BLaER1 treated with 17β-estradiol and CSF1 and Interleukin-3, amounts not matched to agents 10 nM and 100 nM (cell line): ENCODE measurements at regions not wholly inside any gene's neighbourhood (a gene's known extent, or its start where the extent isn't known, plus 50 kb on each side); places are given as distances from the start of the nearest gene placed in this dataset.

Source experiments
- H3K27ac ChIP-seq, 11 experiments: shearing (Covaris generic); formaldehyde crosslinking; 2 replicates each; pipeline ENCODE4 v1.8.1; 2022
- H3K27me3 ChIP-seq, 11 experiments: shearing (Covaris generic); formaldehyde crosslinking; 2 replicates each; pipeline ENCODE4 v1.8.1; 2022
- H3K36me3 ChIP-seq, 11 experiments: shearing (Covaris generic); formaldehyde crosslinking; 2 replicates each; pipeline ENCODE4 v1.8.1; 2022
- H3K4me1 ChIP-seq, 10 experiments: shearing (Covaris generic); formaldehyde crosslinking; 2 replicates each; pipeline ENCODE4 v1.8.1; 2022
- H3K4me2 ChIP-seq, 11 experiments: shearing (Covaris generic); formaldehyde crosslinking; 2 replicates each; pipeline ENCODE4 v1.8.1; 2022
- H3K4me3 ChIP-seq, 10 experiments: shearing (Covaris generic); formaldehyde crosslinking; 2 replicates each; pipeline ENCODE4 v1.8.1; 2022
- H3K9ac ChIP-seq, 11 experiments: shearing (Covaris generic); formaldehyde crosslinking; 2 replicates each; pipeline ENCODE4 v1.8.1; 2022
- H3K9me3 ChIP-seq, 11 experiments: shearing (Covaris generic); formaldehyde crosslinking; replicated peaks in 1 of 11; 2 replicates each; pipeline ENCODE4 v1.8.1; 2022
- H4K20me1 ChIP-seq, 11 experiments: shearing (Covaris generic); formaldehyde crosslinking; 2 replicates each; pipeline ENCODE4 v1.8.1; 2022
- Cebpa-rat ChIP-seq, 11 experiments: shearing (Covaris generic); IDR thresholded peaks; 2 replicates each; pipeline ENCODE4 v1.8.1; 2022

DNA sequence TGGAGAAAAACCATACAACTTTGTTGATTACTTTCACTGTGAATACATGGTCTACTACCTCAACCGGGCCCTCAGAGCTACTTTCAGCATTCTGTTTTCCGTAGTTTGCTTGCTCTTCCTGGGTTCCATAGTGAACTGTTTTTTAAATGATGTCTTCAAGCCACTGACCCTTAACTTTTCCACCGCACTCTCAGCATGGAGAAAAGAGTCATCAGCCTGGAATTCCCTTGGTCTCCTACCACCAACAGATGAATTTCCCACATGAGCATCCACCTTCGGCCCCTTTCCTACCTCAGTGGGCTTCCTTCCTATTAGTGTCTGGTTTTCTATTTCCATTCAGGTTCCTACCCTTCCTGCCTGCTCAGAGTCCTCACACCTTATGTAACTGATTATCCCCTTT, 135.9 kb upstream of the ADAMTSL1 start:
- Histone ChIP-seq H3K27ac (no peak overlapping the region), H3K4me2 (no peak overlapping the region), H3K36me3 (no peaks in the 10 kb centered on the region), H3K9ac (no peak overlapping the region), H3K4me3 (no peak overlapping the region), H3K27me3 (no peaks in the 10 kb centered on the region), H3K4me1 (peaks cover 0 to 12% (median 0%) of the 10 kb centered on the region in 10 experiments; a peak in 6 of 20 replicates), H4K20me1 (no peaks in the 10 kb centered on the region), H3K9me3 (peaks cover 0 to 17% (median 9%) of the 10 kb centered on the region in 11 experiments; a peak in 13 of 22 replicates)
- TF ChIP-seq Cebpa-rat (IDR thresholded peaks at IDR 0.05): no peak

DNA sequence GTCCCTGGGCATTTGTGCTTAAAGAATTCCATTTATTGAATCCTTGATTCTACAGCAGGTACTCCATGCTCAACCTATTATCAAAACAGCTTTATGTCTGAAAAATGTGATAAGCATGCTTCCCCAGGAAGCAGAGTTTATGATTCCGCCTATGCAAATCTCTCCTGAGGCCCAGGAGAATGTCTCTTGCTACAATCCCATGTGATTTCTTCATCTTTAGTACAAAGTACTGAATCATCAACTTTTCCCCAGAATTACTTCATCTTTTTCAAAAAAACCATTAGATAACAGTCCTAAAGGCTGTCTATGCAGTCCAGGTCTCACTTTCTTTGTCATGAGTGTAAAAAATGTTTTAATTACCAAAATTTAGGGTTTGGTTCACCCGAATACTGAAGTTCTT, 130.2 kb upstream of the ADAMTSL1 start:
- Histone ChIP-seq H3K27ac (peak overlapping the region in 3 of 11 experiments; percentile 29 to 69 (median 59); a peak in 6 of 22 replicates), H3K9ac (peak overlapping the region in 1 of 11 experiments; percentile 16; a peak in 2 of 22 replicates), H3K27me3 (no peaks in the 10 kb centered on the region), H3K4me3 (no peak overlapping the region), H3K4me1 (peaks cover 0 to 39% (median 0%) of the 10 kb centered on the region in 10 experiments; a peak in 6 of 20 replicates), H3K9me3 (peaks cover 0 to 17% (median 9%) of the 10 kb centered on the region in 11 experiments; a peak in 13 of 22 replicates), H3K36me3 (no peaks in the 10 kb centered on the region), H4K20me1 (no peaks in the 10 kb centered on the region), H3K4me2 (peak overlapping the region in 3 of 11 experiments; percentile 55 to 83 (median 76); a peak in 5 of 22 replicates)
- no peak for TF ChIP-seq Cebpa-rat (IDR thresholded peaks at IDR 0.05)

- Histone ChIP-seq H3K27me3 (no peaks in the 10 kb centered on the region), H3K27ac (no peak overlapping the region), H3K36me3 (no peaks in the 10 kb centered on the region), H3K4me2 (0 out of 22 replicates have a peak overlapping the region, but pooled peaks of 1 of the 11 experiments have one; percentile 27), H4K20me1 (no peaks in the 10 kb centered on the region), H3K4me3 (no peak overlapping the region), H3K9ac (no peak overlapping the region), H3K9me3 (no peaks in the 10 kb centered on the region), H3K4me1 (peaks cover 0 to 39% (median 0%) of the 10 kb centered on the region in 10 experiments; a peak in 6 of 20 replicates)
- TF ChIP-seq Cebpa-rat (IDR thresholded peaks at IDR 0.05): no peak
Measured at GRCh38 chr9:18346745-18347144, 127.2 kb upstream of the ADAMTSL1 start.

GRCh38 chr9:18347386-18348082, 126.4 kb upstream of the ADAMTSL1 start:
- no peaks in the 10 kb centered on the region for H3K36me3 ChIP-seq
- no peak overlapping the region for H3K9ac ChIP-seq
- no peak overlapping the region for H3K4me3 ChIP-seq
- no peaks in the 10 kb centered on the region for H3K27me3 ChIP-seq
- H3K27ac ChIP-seq: no peak overlapping the region
- TF ChIP-seq Cebpa-rat (IDR thresholded peaks at IDR 0.05): no peak
- H3K4me1 ChIP-seq: peaks cover 0 to 33% (median 0%) of the 10 kb centered on the region in 10 experiments; a peak in 6 of 20 replicates
- no peak overlapping the region for H3K4me2 ChIP-seq
- no peaks in the 10 kb centered on the region for H3K9me3 ChIP-seq
- no peaks in the 10 kb centered on the region for H4K20me1 ChIP-seq

- no peaks in the 10 kb centered on the region for H3K9me3 ChIP-seq
- H3K27me3 ChIP-seq: no peaks in the 10 kb centered on the region
- TF ChIP-seq Cebpa-rat (IDR thresholded peaks at IDR 0.05): no peak
- no peak overlapping the region for H3K4me2 ChIP-seq
- peaks cover 0 to 27% (median 0%) of the 10 kb centered on the region in 10 experiments; a peak in 6 of 20 replicates for H3K4me1 ChIP-seq
- no peak overlapping the region for H3K4me3 ChIP-seq
- H3K9ac ChIP-seq: no peak overlapping the region
- H3K36me3 ChIP-seq: no peaks in the 10 kb centered on the region
- H4K20me1 ChIP-seq: no peaks in the 10 kb centered on the region
- H3K27ac ChIP-seq: no peak overlapping the region
Measured at GRCh38 chr9:18348083-18348475, 125.9 kb upstream of the ADAMTSL1 start.

DNA sequence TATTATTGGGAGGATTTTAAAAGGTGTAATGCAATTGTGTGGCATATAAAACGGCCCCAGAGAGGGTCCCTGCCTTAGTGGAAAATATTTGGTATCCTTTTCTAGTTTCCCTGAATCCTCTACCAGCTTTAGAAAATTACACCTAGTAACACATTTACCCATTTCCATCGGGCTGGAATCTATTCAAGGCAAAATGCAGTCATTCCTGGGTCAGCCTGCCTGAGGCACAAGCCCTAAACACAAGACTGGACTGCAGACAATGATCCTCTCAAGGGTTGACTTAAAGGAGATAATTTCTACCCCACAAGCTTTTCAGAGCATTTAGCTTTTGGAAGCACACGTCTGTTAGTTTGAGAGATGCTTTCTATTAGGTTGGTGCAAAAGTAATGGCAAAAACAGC, 124.4 kb upstream of the ADAMTSL1 start:
- Histone ChIP-seq H3K4me1 (peaks cover 0 to 13% (median 0%) of the 10 kb centered on the region in 10 experiments; a peak in 6 of 20 replicates), H3K9me3 (no peaks in the 10 kb centered on the region), H3K4me2 (no peak overlapping the region), H3K36me3 (no peaks in the 10 kb centered on the region), H3K27me3 (no peaks in the 10 kb centered on the region), H3K9ac (no peak overlapping the region), H3K27ac (no peak overlapping the region), H4K20me1 (no peaks in the 10 kb centered on the region), H3K4me3 (no peak overlapping the region)
- TF ChIP-seq Cebpa-rat (IDR thresholded peaks at IDR 0.05): no peak

- H3K4me2 ChIP-seq: no peak overlapping the region
- no peaks in the 10 kb centered on the region for H3K27me3 ChIP-seq
- no peak overlapping the region for H3K4me3 ChIP-seq
- no peaks in the 10 kb centered on the region for H3K36me3 ChIP-seq
- H3K9ac ChIP-seq: no peak overlapping the region
- H4K20me1 ChIP-seq: no peaks in the 10 kb centered on the region
- no peaks in the 10 kb centered on the region for H3K9me3 ChIP-seq
- peaks cover 0 to 8% (median 0%) of the 10 kb centered on the region in 10 experiments; a peak in 5 of 20 replicates for H3K4me1 ChIP-seq
- H3K27ac ChIP-seq: no peak overlapping the region
- no peak for TF ChIP-seq Cebpa-rat (IDR thresholded peaks at IDR 0.05)
Measured at GRCh38 chr9:18350036-18350435, 123.9 kb upstream of the ADAMTSL1 start.

DNA sequence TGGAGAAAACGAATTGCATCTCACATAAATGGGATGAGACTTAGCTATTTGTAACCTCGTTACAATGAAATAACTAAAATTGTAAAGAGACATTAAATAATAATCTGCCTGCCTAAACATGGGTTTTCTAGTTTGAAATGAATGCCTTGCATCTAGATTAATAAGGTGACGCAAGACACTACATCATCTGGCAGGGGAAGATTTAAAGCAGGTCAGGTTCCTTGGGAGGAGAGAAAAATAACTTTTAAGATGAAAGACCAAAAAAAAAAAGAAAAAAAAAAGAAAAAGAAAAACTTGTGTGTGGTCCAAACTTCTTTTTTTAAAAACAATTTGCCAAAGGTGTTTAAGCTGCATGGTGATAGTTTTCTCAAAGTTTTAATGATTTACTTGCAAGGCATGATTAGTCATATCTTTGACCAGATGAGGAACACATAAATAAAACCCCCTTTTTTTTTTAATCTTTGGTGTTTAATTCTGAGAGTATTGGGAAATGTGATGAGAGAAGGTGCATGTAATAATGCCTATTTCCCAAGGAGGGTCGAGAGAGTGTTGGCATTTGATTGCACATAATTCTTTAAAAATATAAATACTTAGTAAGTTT, 122.9 kb upstream of the ADAMTSL1 start:
- no peaks in the 10 kb centered on the region for H3K4me1 ChIP-seq
- H3K27me3 ChIP-seq: no peaks in the 10 kb centered on the region
- no peak overlapping the region for H3K4me3 ChIP-seq
- no peak overlapping the region for H3K9ac ChIP-seq
- no peak for TF ChIP-seq Cebpa-rat (IDR thresholded peaks at IDR 0.05)
- H3K9me3 ChIP-seq: peaks cover 0 to 5% (median 0%) of the 10 kb centered on the region in 11 experiments; a peak in 2 of 22 replicates
- no peak overlapping the region for H3K4me2 ChIP-seq
- no peaks in the 10 kb centered on the region for H3K36me3 ChIP-seq
- H3K27ac ChIP-seq: no peak overlapping the region
- H4K20me1 ChIP-seq: no peaks in the 10 kb centered on the region

- Histone ChIP-seq H3K27ac (no peak overlapping the region), H3K36me3 (no peaks in the 10 kb centered on the region), H3K4me2 (no peak overlapping the region), H3K9me3 (peaks cover 0 to 5% (median 0%) of the 10 kb centered on the region in 11 experiments; a peak in 2 of 22 replicates), H3K9ac (no peak overlapping the region), H3K4me1 (peaks cover 0 to 6% (median 0%) of the 10 kb centered on the region in 10 experiments; a peak in 1 of 20 replicates), H3K4me3 (no peak overlapping the region), H3K27me3 (no peaks in the 10 kb centered on the region), H4K20me1 (no peaks in the 10 kb centered on the region)
- no peak for TF ChIP-seq Cebpa-rat (IDR thresholded peaks at IDR 0.05)
Measured at GRCh38 chr9:18352711-18353110, 121.2 kb upstream of the ADAMTSL1 start.
